ENCODE measurements at regions not wholly inside any gene's neighbourhood (a gene's known extent, or its start where the extent isn't known, plus 50 kb on each side); places are given as distances from the start of the nearest gene placed in this dataset.

DNA sequence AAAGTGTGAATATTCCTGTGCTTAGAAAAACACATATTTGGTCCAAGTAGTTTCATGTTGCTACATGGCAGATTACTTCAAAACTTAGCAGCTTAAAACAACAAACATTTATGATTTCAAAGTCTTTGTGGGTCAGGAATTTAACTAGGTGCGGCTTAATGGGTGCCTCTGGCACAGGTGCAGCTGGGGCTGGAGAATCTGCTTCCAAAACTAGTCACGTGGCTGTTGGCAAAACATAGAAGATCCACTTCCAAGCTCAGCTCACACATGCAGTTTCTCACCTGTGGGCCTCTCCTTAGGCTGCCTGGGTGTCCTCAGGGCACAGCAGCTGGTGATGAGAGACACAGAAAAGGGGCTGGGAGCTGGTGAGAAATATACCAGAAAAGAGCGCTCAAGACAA, 263.4 kb downstream of the TTLL7 start:
- TF ChIP-seq GATA2 (IDR thresholded peaks at IDR 0.05; ENCODE audit: low read depth, low read length) (no peak), GATA3 (IDR thresholded peaks at IDR 0.05; ENCODE audit: low read depth, low read length) (no peak)

DNA sequence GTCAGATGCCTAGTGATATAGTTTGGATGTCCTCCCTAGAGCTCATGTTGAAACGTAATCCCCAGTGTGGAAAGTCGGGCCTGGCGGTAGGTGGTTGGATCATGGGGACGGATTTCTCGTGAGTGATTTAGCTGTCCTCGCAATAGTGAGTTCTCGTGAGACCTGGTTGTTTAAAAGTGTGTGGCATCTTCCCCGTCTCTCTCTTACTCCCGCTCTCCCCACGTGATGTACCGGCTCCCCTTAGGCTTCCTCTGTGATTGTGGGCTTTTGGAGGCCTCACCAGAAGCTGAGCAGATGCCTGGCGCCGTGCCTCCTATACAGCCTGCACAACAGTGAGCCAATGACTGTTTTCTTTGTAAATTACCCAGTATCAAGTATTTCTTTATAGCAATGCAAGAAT, 264.5 kb downstream of the TTLL7 start:
- no peak for TF ChIP-seq GATA2 (IDR thresholded peaks at IDR 0.05; ENCODE audit: low read depth, low read length)
- no peak for TF ChIP-seq GATA3 (IDR thresholded peaks at IDR 0.05; ENCODE audit: low read depth, low read length)

DNA sequence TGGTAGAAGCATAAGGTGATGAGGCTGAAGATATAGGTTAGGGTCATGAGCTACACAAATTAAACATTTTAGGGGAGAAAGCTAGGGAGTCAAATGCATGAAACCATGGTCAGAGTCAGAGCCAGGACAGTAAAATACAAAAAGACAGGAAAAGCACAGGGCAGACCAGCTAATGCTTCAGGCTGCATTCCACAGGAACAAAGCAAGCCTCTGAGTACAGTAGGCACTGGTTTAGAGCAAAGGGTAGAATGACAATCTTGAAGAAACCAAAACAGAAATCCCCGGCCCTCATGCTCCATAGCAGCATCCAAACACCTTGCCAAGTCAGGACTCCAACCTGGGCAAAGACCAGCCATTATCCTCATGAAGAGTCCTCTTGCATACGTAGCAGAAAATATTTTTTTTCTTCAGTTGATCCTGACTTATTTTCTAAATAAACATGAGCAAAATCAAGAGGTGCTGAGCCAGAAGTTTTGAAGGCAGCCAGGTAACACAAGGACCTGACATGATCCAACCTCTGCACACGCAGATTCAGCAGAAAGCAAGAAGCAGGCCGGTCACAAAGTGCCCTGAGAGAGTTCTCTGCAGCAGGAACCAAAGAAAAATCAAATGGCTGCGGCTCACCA, 273.1 kb downstream of the TTLL7 start:
- TF ChIP-seq GATA2 (IDR thresholded peaks at IDR 0.05; ENCODE audit: low read depth, low read length) (no peak), GATA3 (IDR thresholded peaks at IDR 0.05; ENCODE audit: low read depth, low read length) (no peak)

DNA sequence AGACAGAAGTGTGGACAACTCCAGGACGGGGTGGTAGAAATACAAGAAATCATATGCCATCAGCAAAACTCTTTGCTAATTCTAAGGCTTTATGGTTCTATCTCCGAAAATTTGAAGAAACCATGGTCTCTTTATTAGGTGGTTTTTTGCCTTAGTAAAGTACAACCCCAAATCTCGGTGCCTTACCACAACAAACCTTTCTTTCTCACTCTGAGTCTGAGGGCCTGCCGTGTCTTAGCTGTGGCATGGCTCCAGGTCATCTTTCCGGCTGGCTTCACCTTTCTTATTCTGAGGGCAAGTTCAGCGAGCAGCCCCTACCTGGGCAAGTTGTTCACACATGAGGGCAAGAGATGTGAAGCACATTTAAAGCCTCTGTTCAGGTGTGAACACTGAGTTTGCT, 280.6 kb downstream of the TTLL7 start:
- TF ChIP-seq GATA2 (IDR thresholded peaks at IDR 0.05; ENCODE audit: low read depth, low read length) (no peak), GATA3 (IDR thresholded peaks at IDR 0.05; ENCODE audit: low read depth, low read length) (no peak)

DNA sequence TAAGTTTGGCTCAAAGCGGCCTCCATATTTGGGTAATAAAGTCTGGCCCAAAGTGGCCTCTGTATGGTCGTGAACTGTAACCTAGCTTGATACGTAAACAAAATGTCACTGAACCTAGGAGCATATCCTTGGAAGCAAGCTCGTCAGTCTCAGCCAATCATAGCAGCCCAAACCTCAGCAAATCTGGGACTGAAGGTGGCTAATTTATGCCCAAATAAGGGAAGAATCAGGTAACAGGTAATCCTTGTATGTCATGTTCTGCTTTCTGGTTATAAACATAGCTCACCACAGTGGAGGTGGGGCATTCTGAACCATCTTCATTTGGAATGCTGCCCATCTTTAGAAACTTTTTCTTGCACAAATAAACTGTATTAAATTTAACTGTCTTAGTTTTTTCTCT, 281.1 kb downstream of the TTLL7 start:
- TF ChIP-seq GATA3 (IDR thresholded peaks at IDR 0.05; ENCODE audit: low read depth, low read length) (no peak), GATA2 (IDR thresholded peaks at IDR 0.05; ENCODE audit: low read depth, low read length) (no peak)

DNA sequence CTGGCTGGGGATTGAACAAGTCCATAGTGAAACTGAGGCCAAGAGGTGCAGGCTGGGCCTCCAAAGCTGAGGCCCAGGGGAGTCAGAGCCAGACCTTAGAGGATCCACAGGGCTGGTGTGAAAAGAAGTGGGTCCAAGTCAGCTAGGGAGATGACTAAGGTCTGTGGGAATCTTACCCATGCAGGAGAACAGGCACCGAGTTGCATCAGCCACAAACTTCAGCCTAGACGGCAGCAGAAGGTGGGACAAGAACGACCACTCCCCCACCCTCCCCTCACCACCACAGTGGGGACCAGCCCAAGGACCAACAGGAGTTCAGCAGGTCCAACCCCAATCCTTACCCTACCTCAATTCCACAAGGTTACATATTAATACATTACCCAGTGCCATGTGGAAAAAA, 282.3 kb downstream of the TTLL7 start:
- TF ChIP-seq GATA2 (IDR thresholded peaks at IDR 0.05; ENCODE audit: low read depth, low read length) (no peak), GATA3 (IDR thresholded peaks at IDR 0.05; ENCODE audit: low read depth, low read length) (no peak)

DNA sequence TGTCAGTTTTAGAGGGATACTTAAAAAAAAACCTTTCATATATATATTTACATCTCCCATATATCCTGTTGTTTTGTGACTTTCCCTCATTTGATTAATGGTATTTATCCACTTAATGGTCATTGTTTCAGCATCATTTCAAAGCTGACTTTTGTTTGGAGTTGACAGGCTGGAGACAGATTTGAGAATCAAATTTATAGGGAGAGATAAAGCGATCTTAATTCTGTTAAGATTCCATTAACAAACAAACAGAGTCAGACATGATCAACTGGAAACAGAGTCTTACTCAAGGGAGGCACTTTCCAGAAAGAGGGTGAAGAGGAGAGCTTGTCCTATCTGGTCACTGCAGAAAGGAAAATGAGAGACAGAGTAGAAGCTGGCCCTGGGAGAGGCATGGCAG, 283.4 kb downstream of the TTLL7 start:
- TF ChIP-seq GATA3 (IDR thresholded peaks at IDR 0.05; ENCODE audit: low read depth, low read length), result no peak; the same call in 1 of the 2 replicates
- no peak for TF ChIP-seq GATA2 (IDR thresholded peaks at IDR 0.05; ENCODE audit: low read depth, low read length)

DNA sequence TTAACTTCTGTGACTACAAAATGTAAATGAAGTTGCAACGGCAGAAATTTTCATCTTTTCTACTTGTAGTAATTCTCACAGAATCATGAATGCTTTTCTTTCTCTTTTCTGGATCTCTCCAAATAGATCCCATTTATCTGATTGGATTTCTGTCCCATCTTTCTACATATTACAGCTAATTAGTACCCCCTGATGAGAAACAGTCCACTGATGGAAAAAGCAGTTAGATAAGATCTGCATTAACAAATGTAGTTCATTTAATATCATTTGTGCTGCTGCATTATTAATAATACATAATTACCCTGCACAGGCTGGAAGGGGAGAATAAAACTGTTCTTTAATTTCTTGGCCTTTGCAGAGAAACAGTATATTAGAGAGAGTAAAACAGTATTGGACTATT, 289.3 kb downstream of the TTLL7 start:
- TF ChIP-seq GATA3 (IDR thresholded peaks at IDR 0.05; ENCODE audit: low read depth, low read length), result peak; percentile 91
- peak; percentile 63 for TF ChIP-seq GATA2 (IDR thresholded peaks at IDR 0.05; ENCODE audit: low read depth, low read length)

DNA sequence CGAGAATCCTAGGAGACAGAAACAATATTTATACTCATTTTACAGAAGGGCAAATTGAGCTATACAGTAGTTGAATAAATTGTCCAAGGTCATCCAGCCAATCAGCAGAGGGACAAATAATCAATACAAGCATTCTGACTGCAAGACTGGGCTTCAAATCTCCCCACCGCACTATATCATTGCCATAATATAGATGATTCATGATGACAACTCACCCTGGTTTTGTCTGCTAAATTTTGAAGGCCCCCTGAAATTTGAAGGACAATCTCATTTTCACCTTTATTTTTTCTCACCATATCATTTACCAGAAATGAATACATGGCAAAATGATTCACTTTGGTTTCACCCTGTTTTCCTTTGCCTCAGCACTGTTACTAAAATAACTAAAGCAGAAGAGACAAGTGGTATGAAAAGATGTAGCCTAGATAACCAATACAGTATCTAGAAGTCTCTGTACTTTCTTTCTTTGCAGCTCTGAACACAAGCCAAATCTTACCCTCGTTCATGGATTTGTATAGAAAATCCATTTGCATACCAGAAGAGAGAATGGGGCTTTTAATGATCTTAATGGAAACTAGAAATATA, 292.5 kb downstream of the TTLL7 start:
- TF ChIP-seq GATA3 (IDR thresholded peaks at IDR 0.05; ENCODE audit: low read depth, low read length) (no peak), GATA2 (IDR thresholded peaks at IDR 0.05; ENCODE audit: low read depth, low read length) (no peak)

DNA sequence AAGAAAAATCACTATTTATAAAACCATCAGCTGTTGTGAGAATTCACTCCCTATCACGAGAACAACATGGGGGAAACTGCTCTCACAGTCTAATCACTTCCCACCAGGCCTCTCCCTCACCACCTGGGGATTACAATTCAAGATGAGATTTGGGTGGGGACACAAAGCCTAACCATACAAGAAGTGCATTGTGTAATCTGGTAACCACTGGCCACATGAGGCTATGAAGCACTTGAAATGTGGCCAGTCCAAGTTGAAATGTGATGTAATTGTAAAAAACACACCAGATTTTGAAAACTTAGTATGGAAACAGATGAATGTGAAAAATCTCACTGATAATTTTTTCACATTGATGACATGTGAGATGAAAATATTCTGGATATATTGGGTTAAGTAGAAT, 293.8 kb downstream of the TTLL7 start:
- TF ChIP-seq GATA3 (IDR thresholded peaks at IDR 0.05; ENCODE audit: low read depth, low read length) (no peak), GATA2 (IDR thresholded peaks at IDR 0.05; ENCODE audit: low read depth, low read length) (no peak)

DNA sequence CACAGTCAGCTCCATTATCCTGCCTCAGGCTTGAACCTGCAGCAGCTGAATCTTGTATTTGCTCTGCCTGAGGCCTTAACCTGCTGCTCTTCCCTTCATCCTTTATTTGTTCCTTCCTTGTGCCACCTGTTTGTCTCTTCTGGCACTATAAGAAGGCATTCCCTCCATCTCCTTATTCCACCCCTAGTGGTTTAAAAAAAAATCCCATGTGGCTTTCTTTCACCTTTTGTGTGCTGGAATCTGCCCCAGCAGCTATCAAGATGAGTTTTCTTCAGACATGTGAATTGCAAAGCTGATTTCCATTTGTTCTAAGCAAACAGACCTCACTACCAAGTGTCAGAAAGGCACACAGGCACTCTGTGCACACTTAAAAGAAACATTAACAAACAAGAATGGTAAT, 294.6 kb downstream of the TTLL7 start:
- TF ChIP-seq GATA3 (IDR thresholded peaks at IDR 0.05; ENCODE audit: low read depth, low read length) (no peak), GATA2 (IDR thresholded peaks at IDR 0.05; ENCODE audit: low read depth, low read length) (no peak)

DNA sequence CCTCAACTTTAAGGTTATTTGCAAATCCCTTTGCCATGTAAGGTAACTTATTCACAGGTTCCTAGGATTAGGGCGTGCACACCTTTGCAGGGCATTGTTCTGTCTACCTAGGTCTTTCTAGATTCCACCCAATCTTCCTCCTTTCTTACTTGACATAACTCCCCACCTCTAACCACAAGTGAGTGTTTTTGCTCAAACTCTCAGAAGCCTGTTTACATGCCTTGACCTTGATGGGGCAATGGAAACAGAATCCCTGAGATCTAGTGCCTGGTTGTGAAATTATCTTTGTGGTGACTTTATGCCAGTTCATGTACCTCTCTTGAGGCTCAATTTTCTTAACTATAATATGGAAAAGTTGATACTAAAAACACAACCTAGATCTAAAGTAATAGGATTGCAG, 296.6 kb downstream of the TTLL7 start:
- TF ChIP-seq GATA3 (IDR thresholded peaks at IDR 0.05; ENCODE audit: low read depth, low read length), result no peak
- TF ChIP-seq GATA2 (IDR thresholded peaks at IDR 0.05; ENCODE audit: low read depth, low read length), result no peak

DNA sequence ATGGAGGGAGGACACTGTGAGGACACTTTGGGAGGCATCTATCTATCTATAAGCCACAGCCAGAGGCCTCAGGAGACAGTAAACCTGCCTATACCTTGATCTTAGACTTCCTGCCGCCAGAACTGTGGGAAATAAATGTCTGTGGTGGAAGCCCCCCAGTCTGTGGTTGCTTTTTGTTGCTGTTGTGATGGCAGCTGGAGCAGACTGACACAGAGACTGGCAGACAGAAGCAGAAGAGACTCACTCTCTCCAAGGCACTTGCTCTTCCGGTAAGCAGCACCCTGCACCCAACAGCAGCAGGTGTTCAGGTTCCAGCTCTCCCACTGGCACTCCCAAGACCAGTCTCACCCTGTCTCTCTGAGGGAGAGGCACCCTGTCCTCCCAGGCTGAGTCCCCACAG, 297.6 kb downstream of the TTLL7 start:
- TF ChIP-seq GATA3 (IDR thresholded peaks at IDR 0.05; ENCODE audit: low read depth, low read length) (no peak), GATA2 (IDR thresholded peaks at IDR 0.05; ENCODE audit: low read depth, low read length) (no peak)

DNA sequence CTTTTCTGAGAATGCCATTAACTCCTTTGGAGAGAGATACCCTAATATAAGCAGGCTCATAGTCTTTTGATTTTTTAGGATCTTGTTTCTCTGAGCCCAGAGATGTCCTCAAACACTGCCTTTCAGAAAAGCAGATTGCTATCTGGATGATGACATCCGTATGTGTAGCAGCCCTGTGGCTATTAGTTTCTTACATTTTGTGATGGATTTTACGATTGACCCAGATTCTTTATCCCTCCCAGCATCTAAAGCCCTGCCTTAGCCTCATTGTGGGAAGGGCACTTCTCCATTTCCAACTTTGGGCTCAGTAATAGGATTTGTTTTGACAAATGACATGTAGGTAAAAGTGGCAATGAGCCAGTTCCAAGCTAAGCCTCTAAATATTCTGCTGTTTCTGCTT, 300.3 kb downstream of the TTLL7 start:
- TF ChIP-seq GATA2 (IDR thresholded peaks at IDR 0.05; ENCODE audit: low read depth, low read length), result peak; percentile 99
- TF ChIP-seq GATA3 (IDR thresholded peaks at IDR 0.05; ENCODE audit: low read depth, low read length), result peak; percentile 100

DNA sequence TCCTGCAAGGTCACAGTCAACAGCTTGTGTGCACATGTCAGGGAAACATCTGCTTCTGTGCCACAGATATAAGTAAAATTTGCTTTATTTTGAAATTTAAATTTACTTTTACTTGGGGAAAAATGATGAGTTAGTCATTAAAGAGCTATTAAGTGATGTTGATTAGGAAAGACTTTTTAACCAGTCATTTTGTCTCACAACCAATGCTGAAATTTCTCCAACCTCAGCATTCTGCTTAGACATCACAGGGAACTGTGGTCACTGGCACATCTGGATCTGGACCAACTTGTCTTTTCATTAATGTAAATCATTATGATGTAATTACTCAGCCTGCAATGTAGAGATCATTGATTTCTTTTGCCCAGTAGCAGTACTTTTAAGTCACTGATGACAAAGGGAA, 301.0 kb downstream of the TTLL7 start:
- TF ChIP-seq GATA2 (IDR thresholded peaks at IDR 0.05; ENCODE audit: low read depth, low read length) (no peak), GATA3 (IDR thresholded peaks at IDR 0.05; ENCODE audit: low read depth, low read length) (no peak)

DNA sequence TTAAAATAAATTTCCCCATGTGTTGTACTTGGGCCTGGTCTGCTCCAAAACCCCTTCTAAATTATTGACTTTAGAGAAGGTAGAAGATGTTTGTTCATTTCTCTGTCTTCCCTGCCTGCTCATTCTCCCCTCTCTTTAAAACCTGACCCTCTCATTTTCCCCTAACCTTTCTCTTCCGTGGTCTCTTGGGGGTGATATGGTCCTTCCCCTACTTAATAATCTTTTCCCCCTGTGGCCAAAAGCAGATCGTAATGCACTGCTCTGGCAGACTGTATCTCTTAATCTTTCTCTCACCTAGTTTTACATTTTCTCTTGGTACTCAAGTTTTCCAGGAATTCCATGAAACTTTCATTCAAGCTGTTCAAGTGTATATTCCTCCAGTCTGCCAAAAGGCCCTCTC, 301.7 kb downstream of the TTLL7 start:
- TF ChIP-seq GATA2 (IDR thresholded peaks at IDR 0.05; ENCODE audit: low read depth, low read length) (peak; percentile 35; the same call in 1 of the 2 replicates), GATA3 (IDR thresholded peaks at IDR 0.05; ENCODE audit: low read depth, low read length) (peak; percentile 31; the same call in 1 of the 2 replicates)
